HTR-8/SVneo (cell line): ENCODE measurements at regions not wholly inside any gene's neighbourhood (a gene's known extent, or its start where the extent isn't known, plus 50 kb on each side); places are given as distances from the start of the nearest gene placed in this dataset.

Source experiments
- DNase-seq: peaks from one replicate; pipeline ENCODE4 v3.0.0; 2011; ENCODE audit warnings: low spot score, mixed read lengths; ENCODE audit not compliant: insufficient read length
- FAIRE-seq: peaks from 2 replicates; lab custom pipeline; 2011; peaks lifted over from hg19 to GRCh38; lab: Jason Lieb, UNC

DNA sequence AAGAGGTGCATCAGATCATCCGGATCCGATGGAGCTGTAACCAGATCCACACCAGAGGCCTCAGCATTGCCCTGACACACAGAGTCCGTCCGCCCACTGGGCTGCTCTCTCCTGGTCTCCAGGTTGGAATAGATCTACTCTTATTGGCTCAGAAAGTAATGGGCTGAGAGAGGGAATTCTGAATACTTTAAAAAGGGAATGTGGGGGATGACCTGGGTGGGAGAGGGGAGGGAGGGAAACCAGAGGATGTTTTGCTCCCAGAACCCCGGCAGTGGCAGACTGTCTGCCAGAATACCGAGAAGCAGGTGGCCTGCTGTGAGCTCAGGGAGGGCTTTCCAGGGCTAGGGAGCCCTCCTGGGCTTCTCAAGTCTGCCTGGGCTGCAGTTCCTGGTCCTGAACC is 126.5 kb downstream of the ENGASE start:
- DNase-seq (no peak), FAIRE-seq (no peak)

DNA sequence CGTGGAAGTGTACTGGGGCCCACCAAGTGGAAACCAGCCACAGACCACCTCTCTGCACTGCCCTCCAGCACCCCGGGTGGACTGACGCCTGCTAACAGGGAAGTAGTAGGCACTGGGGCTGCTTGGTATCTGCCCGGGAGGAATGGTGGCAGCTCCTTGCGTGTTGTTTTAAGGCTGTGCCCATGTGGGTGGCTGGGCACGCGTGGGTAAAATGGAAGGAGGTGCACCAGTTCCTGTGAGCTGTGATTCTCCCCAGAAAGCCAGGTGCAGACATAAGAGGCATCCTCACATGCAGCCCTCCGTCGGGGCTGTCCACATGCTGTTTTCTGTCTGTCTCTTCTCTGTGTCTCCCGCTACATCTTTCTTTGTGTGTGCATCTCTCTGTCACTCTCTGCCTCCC is 122.3 kb downstream of the ENGASE start:
- no peak for DNase-seq
- no peak for FAIRE-seq

DNA sequence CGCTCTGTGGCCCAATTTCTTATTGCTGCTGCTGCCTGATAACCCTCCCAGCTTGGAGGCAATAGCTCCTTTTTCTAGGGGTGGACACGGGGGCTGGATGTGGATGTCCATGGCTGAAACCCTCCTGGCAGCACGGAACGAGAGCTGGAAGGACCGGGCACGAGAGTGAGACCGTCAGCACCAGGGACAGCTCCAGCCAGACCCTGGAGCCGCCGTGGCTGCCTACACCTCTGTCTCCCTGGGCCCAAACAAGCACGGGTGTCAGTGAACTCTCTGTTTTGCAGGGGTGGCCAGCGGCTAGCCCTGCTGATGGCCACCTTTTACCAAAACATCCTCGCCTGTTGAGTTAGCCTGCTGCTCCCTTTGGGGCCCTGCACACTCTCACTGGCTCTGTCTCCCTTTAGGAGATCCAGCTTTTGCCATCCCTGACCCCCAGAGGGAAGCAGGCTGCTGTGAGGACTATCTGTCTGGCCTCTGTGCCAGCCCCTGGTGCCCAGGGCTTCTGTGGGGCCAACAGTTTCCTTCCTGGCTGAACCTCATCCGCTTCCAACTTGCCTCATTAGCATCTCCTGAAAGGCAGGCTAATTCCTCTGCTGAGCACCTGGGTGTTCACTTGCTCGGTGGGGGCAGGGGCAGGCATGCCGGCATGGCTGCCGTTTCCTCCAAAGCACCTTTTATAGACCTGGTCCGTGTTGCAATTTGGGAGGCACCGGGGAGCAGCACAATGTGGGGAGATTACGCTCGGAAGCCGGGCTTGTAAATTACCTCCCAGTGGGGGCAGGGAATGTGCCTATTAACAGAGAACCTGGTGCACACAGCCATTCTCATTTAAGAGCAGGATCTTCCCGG is 118.1 kb downstream of the ENGASE start:
- FAIRE-seq (no peak), DNase-seq (peak; percentile 64)

DNA sequence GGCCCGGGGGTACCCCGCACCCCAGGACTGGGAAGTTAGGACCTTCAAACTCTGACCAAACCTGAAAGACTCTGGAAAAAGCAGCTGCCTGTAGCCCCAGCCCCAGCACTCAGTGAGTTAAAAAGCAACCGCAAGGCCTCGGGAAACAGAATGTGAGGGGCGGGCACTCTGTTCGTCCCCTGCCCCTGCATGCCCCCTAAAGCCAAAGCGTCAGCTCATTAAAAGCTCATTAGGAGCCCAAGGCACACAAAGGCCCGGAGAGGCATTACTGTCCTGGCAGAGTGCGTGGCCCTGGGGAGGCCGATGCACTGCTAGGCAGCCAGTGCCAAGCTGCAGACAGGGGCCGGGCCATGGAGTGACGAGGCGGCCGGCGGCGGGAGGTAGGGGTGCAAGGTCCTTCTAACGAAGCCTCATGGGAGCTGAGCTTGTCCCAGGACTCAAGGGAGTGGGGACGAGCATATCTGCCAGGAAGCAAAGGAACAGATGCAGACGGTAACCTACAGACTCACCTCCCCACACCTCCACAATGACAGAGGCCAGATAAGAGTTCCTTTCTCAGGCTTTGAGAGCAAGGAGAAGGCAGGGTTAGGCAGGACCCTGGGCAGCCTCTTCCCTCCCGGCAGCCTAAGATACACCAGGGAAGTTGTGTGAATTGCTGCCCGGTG is 116.8 kb downstream of the ENGASE start:
- no peak for FAIRE-seq

DNA sequence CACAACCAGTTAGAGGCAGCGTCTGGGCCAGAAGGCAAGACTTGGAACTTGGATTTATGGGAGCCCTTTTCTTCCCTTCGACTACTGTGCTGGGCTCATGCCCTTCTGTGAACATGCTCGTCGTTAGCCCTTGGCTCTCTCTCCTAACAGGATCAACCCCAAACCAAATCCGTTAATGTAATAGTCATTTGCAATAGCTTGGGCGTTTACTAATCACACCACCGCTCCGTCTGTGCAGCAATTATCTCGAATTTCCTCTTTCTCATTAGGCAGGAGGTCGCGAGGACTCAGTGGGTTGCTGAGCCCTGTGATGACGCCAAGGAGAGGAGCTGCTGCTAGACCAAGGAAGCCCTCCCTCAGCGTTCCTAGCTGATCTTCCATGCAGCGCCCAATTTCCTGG is 114.7 kb downstream of the ENGASE start:
- no peak for DNase-seq
- no peak for FAIRE-seq

More for the DNA sequence above, 116.8 kb downstream of the ENGASE start:
- DNase-seq, result no peak

DNA sequence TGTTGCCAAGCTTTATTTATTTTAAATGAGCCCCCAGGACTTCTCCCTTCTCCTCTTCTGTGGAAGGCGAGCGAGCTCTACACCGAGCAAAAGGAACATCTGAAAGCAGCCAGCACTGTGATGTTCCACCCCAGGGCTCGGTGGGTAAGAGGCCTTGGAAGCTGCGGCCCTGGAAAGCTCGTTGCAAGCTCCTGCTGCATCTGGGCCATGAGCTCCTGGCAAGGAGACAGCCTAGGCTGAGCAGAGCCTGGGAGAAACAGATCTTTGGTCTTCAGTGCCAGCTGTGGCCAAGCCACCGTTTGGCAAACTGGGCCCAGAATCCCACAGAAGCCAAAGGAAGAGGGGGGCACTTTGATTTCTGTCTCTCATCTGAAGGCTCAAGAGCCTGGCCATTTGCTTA is 114.1 kb downstream of the ENGASE start:
- no peak for FAIRE-seq
- no peak for DNase-seq

DNA sequence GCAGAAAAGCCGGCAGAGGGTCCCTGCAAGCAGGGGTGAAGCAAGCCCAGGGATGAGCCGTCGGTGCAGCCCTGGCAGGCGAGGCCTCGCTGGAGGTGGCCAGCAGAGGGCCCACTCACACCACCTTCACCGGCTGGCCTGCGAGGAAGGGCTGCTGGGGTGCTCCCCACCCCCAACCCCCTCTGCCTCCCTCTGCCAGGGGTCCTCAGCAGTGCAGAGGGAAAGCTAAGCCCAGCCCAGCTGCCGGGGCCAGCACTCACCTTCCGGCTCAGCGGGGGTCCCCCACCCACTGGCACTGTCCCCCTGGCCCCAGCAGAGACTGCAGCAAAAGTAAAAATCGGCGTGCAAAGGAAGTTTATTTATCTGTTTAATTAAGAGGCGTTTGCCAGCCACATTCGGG is 113.4 kb downstream of the ENGASE start:
- FAIRE-seq (no peak), DNase-seq (peak; percentile 60)

DNA sequence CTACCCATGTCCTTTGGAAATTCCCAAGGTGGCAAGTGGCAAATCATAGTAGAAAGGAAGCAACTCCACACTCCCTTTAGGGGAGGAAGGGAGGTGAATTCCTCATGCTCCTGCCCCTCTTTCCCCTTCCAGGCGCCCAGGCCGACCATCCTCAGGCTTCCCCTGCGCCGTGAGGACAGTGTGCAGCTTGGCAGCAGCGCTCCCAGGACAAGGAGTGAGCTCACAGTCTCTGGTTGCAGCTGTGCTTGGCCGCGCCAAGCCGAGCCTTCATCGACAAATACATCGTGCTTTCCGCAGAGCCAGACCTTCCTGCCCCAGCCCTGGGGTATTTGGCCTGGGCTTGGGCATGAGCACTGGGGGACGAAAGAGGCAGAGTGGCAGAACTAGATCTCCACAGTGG is 112.6 kb downstream of the ENGASE start:
- FAIRE-seq, result no peak
- no peak for DNase-seq

DNA sequence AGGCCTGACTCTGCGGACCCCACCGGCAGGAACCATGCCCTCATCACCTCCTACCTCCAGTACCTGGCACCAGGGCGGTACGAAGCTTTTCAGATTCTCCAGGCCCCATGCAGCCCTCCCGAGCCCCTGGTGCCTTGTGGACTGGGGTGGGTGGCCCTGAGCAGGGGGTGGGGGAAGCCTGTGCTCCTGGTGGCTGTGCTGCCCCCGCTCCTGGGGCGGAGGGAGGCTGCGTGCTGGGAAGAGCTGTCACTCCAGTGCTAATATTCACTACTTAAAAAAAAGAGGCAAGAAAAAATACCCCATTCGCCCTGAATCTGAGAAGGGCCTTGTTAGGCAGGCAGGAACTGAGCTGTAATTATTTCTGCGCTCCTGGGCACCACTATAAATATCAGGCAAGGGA is 111.8 kb downstream of the ENGASE start:
- FAIRE-seq (no peak), DNase-seq (no peak)

DNA sequence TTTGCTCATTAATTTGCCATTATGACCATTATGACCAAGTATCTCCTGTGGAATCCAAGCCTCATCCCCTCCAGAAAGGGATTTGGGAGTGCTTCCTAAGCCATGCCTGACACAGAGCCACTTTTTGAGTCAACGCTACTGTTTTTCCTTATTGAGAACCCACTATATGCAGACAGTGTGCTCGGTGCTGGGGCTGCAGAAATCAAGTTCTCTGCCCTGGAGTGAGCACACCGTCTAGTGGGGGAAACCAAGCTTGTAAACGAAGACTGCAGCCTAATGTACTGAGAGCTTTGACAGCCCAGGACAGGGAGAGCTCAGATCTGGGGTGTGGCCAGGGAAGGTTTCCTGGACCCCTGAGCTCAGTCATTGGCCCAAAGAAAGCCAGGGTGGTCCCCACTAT is 111.0 kb downstream of the ENGASE start:
- no peak for FAIRE-seq

DNA sequence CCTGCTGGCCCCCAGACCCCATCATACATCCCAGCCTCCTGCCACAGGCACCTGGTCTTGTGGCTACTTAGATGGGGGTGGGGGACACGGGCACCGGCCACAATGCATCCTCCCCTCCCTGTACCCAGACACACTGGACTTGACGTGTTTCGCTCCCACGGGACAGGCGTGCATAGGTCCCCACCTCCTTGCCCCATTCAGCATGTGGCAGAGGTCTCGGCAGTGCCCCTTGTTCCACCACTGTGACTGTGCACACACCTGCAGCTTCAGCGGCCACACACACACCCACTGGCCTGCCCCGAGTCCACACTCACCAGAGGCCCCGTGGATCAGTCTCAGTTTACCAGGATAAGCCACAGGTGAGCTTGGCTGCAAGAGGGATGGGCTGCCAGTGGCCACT is 109.6 kb downstream of the ENGASE start:
- FAIRE-seq (no peak), DNase-seq (no peak)

More for the DNA sequence above, 111.0 kb downstream of the ENGASE start:
- no peak for DNase-seq

DNA sequence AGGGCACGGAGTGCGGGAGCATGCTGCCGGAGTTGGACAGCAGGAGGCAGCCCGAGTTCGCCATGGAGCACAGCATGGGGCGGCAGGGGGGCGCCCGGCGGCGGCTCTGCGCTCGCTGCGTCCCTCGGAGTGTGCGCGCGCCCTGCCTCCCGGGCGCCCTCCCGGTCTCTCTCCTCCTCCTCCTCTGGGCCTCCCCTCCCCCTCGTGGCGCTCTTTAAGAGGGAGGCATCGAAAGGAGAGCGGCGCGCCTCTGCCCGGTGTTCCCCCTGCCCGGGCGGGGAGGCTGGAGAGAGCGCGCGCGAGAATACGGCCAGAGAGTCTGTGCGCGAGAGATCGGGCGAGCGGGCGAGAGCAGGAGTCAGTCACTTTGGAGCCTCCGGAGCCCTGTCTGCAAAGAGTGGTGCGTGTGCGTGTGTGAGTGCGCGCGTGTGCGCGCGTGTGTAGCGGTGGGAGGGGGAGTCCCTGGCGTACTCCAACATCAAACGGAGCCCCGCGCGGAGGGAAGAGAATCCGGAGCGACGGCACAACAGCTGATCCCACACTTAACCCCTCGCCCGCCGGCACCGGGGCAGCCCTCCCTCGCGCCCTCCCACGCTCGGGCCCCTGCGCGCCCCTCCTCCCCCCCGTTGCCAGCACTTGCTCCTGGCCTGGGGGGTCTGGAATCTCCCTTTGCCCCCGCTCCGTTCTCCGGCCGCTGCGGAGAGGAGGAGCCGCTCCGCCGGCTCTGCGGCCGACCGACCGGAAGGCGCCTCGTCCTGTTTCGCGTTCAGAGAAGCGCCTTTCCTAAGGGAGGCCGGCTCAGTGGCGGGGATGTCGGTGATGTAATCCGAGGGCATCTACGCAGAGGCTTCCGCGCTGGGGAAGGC is 108.9 kb downstream of the ENGASE start:
- DNase-seq (peak; percentile 25), FAIRE-seq (no peak)

DNA sequence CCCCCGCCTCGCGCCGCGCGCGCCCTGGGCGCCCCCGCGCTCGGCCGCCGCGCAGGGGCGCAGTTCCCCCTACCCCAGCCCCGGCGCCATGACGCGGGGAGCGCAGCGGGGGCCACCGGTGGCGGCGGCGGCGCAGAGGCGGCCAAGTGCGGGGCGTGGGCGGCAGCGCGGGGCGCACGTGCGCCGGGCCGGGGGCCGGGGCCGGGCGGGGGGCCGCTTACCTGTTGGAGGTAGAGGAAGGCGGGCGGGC is 108.3 kb downstream of the ENGASE start:
- FAIRE-seq (no peak), DNase-seq (no peak)

DNA sequence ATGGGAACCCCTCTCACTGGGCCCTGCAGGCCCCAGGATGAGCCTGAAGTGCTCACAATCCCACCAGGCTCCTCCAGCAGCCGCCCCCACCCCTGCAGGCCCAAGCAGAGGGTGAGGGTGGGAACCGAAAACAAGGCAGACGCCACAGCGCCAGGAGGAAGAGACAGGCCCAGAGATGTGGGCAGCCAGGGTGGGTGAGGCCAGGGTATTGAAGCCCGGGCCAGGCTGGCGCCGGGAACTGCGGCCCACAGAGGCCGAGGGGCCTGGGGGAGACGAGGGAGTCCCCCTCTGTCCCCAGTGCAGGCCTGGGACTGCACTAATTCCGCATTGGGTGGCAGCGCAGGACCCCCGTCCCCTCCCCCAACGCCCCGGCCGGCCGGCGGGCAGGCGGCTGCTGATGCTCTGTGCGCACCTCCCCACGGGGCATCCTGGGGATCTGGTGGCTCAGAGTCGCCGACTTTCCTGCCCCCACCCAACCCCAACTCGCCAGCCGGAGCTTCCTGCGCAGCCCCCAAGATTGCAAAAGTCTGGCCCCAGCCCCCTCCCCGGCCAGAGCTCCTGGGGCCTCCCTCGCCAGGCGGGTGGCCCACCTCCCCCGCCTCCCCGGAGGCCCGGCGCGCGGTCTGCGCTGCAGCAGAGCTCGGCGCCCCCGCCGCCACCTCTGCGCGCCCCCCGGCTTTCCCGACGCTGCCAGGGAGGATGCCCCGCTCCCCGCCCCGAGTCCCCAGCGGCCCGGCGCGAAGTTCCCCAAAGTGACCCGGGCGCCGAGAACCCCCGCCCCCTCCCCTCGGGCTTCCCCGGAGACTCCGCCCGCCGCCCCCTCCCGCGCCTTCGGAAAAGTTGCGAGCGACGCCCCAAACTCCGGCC is 107.8 kb downstream of the ENGASE start:
- no peak for FAIRE-seq
- no peak for DNase-seq

DNA sequence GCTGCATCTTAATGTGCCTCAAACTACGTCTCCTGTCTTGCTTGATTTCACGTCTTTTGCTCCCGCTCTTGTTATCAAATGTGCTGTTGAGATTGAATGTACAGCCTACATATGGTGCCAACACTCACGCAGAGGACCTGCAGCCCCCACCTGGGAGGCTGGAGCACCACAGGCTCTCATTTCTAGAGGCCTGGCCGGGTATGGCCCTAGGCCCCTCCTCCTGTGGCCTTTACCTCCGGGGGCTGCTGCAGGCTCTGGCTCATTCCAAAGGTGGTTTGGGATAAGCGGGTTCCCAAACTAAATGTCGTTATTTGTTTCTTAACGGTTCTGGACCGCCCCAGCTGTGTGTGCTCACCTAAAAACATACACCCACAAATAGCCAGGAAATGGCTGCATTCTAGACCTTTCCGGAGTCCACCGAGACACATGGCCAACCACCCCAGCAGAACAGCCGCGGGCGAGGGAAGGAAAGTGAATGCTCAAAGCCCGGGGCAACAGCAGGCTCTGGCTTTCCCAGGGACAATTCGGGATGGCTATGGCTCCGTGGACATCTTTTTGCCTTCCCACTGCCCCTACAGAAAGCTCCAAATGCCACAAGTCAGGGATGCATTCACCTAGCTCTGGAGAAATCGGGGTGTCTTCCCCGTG is 105.9 kb downstream of the ENGASE start:
- FAIRE-seq, result no peak
- no peak for DNase-seq

DNA sequence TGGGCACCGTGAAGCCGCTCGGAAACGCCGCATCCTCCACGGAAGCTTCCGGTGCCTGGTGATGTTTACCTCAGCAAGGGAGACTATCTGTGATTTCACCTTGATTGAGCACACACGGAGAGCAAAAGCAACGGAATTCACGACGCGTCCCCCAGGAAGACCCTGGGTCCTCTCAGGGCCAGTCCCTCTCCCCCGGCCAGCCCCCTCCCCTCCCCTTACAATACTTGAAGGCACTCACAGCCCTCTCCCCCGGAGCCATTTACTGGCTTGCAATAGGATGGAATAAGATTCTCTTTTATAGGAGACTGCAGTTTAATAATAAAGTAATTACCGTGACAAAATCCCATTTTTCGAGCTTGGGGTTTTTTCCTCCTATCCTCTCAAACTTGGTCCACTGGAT is 104.7 kb downstream of the ENGASE start:
- FAIRE-seq, result no peak
- DNase-seq, result no peak

DNA sequence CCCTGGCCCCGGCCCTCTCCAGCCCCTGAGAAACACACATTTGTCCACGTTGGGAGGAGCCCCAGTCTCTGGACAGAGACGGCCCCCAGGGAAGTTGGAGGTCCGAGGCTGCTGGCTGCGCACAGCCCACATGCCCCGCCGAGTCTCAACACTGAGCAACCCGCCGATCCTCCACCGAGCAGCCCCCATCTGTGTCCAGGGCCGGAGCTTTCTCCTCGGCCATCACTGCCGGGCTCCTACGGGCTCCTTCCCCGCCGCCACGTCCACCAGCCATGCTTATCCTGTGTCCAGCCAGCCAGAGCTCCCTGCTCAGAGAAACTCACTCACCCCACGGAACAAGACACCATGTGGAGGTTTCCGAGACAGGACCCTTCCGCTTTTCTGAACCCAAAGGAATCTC is 103.3 kb downstream of the ENGASE start:
- FAIRE-seq (no peak), DNase-seq (no peak)

DNA sequence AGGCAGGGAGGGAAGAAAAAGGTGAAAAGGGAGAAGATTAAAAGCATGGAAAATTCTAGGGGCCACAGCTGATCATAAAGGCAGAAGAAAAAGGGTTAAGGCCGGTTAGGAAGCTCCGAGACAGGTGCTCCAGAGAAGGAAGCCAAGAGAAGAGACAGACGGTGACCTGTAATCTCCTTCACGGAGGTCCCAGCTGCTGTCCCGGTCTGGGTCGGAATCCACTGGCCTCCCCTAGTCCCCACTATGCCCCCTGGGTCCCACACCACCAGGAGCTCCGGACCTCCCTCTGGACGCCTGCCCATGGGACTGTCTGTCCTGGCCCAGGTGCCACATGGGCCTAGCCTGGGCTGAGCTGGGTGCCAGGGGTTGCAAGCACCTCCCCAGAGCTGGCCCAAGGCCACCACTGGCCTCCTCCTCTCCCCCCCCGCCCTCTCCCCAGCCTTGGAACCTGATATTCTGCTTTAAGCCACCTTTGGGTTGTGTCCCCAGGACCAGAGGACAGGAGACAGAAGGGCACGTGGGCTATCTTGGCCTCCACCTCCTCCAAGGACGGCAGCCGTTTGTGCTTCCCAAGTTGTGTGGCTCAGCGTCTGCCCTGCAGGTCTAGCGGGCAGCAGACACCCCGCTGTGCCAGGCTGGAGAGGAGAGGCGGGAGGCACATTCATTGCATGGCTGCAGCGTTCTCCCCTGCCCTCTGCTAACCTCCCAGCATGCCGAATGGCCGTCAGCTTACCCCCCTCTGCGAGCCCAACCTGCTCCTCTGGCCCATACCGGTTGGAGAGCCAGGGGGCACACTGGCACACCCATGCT is 102.4 kb downstream of the ENGASE start:
- FAIRE-seq, result no peak

More for the DNA sequence above, 102.4 kb downstream of the ENGASE start:
- no peak for DNase-seq
